GM18505 (cell line): ENCODE measurements at regions not wholly inside any gene's neighbourhood (a gene's known extent, or its start where the extent isn't known, plus 50 kb on each side); places are given as distances from the start of the nearest gene placed in this dataset.

ENCODE experiments used
- ATAC-seq: cut with Tn5 transposase; IDR thresholded peaks from one replicate; pipeline ENCODE4 v1.9.1; 2021; ENCODE audit not compliant: unreplicated experiment
- POLR2A ChIP-seq: IDR thresholded peaks from 4 replicates; pipeline ENCODE4 v1.6.1; 2011; ENCODE audit warnings: borderline replicate concordance; ENCODE audit not compliant: insufficient read depth, insufficient read length; ENCODE audit errors: extremely low read depth

- ATAC-seq: no peak
- TF ChIP-seq POLR2A: no peak
Measured at GRCh38 chr4:82071951-82072350, 301.8 kb downstream of the HNRNPD start.

- TF ChIP-seq POLR2A: no peak
- ATAC-seq: no peak
Measured at GRCh38 chr4:82069883-82070638, 303.7 kb downstream of the HNRNPD start.

- ATAC-seq: no peak
- no peak for TF ChIP-seq POLR2A
Measured at GRCh38 chr4:82063017-82063416, 310.8 kb downstream of the HNRNPD start.

- no peak for ATAC-seq
- no peak for TF ChIP-seq POLR2A
Measured at GRCh38 chr4:82057990-82058544, 315.7 kb downstream of the HNRNPD start.

- no peak for ATAC-seq
- TF ChIP-seq POLR2A: no peak
Measured at GRCh38 chr4:82055156-82055555, 318.6 kb downstream of the HNRNPD start.

- no peak for ATAC-seq
Measured at GRCh38 chr4:82053396-82053795, 320.4 kb downstream of the HNRNPD start.

GRCh38 chr4:82050796-82051195 is 323.0 kb downstream of the HNRNPD start:
- no peak for TF ChIP-seq POLR2A
- ATAC-seq: no peak

More at GRCh38 chr4:82053396-82053795, 320.4 kb downstream of the HNRNPD start:
- TF ChIP-seq POLR2A: no peak

GRCh38 chr4:82049294-82049693 is 324.5 kb downstream of the HNRNPD start:
- TF ChIP-seq POLR2A: no peak
- no peak for ATAC-seq

GRCh38 chr4:82047731-82048130 is 326.1 kb downstream of the HNRNPD start:
- ATAC-seq: no peak
- TF ChIP-seq POLR2A: no peak

GRCh38 chr4:82046796-82047195 is 327.0 kb downstream of the HNRNPD start:
- TF ChIP-seq POLR2A: no peak
- ATAC-seq: no peak

- ATAC-seq: no peak
- TF ChIP-seq POLR2A: no peak
Measured at GRCh38 chr4:82045267-82045666, 328.5 kb downstream of the HNRNPD start.

GRCh38 chr4:82044141-82044993 is 329.4 kb downstream of the HNRNPD start:
- TF ChIP-seq POLR2A: no peak
- ATAC-seq: no peak

GRCh38 chr4:82043809-82044137 is 330.0 kb downstream of the HNRNPD start:
- TF ChIP-seq POLR2A: no peak
- no peak for ATAC-seq

- no peak for ATAC-seq
- TF ChIP-seq POLR2A: no peak
Measured at GRCh38 chr4:82043081-82043808, 330.5 kb downstream of the HNRNPD start.

- ATAC-seq: no peak
- TF ChIP-seq POLR2A: no peak
Measured at GRCh38 chr4:82042042-82042441, 331.7 kb downstream of the HNRNPD start.
